GM12892 (cell line): ENCODE measurements at regions not wholly inside any gene's neighbourhood (a gene's known extent, or its start where the extent isn't known, plus 50 kb on each side); places are given as distances from the start of the nearest gene placed in this dataset.

Source experiments
- POLR2A ChIP-seq: IDR thresholded peaks from 2 replicates; pipeline ENCODE4 v1.6.1; 2011; ENCODE audit warnings: low read depth, low read length, control low read depth
- POLR2AphosphoS5 ChIP-seq: IDR thresholded peaks from 2 replicates; pipeline ENCODE4 v1.6.1; 2011; ENCODE audit warnings: low read depth, low read length, control low read depth
- TAF1 ChIP-seq: IDR thresholded peaks from 2 replicates; pipeline ENCODE4 v1.6.1; 2011; ENCODE audit warnings: low read depth, mild to moderate bottlenecking, control low read depth, low read length, borderline replicate concordance

DNA sequence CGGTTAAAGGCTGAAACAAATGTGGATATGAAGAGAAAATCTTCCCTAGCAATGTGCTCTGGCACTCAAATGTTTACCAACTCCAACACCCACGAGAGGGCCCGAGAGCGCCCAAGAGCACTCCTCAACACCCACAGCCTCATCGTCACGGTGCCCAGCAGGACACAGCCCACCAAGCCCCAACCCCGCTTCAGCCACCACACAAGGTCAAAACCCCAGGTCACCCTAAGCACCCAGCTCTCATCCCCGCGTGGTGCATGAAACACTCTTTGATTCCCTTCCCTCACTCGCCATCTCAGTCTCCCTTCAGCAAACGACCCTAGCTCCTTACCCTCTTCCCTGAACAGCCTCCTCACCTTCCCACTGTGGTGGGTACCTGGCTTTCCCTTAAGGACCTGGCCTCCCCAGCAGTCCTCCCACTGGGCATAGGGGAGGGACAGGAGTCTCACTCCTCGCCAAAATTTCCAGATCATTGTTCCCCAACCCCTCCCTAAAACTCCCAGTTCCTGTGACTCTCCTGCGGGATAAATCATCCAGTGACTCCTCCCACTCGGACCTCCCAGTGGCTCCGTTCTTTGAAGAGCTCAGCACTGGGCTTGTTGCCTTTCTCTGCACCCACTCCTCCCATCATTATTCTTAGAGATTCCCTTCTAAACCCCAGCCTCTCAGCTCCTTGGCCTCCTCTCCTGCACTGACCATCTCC is 170.4 kb upstream of the SYT6 start:
- TF ChIP-seq POLR2A (no peak), POLR2AphosphoS5 (no peak), TAF1 (no peak)
